ENCODE measurements at regions not wholly inside any gene's neighbourhood (a gene's known extent, or its start where the extent isn't known, plus 50 kb on each side); places are given as distances from the start of the nearest gene placed in this dataset.

DNA sequence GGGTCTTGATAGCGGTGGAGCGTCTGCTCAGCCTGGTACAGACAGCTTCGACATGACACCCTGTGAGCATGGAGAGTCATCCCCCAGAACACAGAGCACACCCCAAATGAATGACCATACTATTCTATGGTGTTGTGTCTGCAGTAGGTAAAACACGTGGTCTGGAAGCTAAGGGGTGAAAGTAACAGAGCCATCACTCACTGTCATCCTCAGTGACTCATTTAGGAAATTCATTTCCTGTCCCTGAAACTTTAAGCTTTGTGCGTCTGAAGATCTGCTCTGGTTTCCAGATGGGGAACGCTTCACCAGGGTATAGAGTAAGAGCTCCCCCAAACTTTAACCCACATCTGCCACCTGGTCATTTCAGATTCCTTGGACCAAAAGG is 94.8 kb upstream of the DISP3 start:
- TF ChIP-seq, protein P1, sequence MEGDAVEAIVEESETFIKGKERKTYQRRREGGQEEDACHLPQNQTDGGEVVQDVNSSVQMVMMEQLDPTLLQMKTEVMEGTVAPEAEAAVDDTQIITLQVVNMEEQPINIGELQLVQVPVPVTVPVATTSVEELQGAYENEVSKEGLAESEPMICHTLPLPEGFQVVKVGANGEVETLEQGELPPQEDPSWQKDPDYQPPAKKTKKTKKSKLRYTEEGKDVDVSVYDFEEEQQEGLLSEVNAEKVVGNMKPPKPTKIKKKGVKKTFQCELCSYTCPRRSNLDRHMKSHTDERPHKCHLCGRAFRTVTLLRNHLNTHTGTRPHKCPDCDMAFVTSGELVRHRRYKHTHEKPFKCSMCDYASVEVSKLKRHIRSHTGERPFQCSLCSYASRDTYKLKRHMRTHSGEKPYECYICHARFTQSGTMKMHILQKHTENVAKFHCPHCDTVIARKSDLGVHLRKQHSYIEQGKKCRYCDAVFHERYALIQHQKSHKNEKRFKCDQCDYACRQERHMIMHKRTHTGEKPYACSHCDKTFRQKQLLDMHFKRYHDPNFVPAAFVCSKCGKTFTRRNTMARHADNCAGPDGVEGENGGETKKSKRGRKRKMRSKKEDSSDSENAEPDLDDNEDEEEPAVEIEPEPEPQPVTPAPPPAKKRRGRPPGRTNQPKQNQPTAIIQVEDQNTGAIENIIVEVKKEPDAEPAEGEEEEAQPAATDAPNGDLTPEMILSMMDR (conservative IDR thresholded peaks at IDR 0.05; ENCODE audit: low read length) = no peak
- TF ChIP-seq EZH2phosphoT487 (IDR thresholded peaks at IDR 0.05; ENCODE audit: borderline replicate concordance, low read depth, low read length) = no peak

All from OCI-LY7 (cell line).